Stimulated activated CD8-positive, alpha-beta memory T cell treated with anti-CD3 and anti-CD28 coated beads, Interleukin-4, amount 100 ng/mL, for 4 hours (primary cell): ENCODE measurements at regions not wholly inside any gene's neighbourhood (a gene's known extent, or its start where the extent isn't known, plus 50 kb on each side); places are given as distances from the start of the nearest gene placed in this dataset.

Source experiments
- DNase-seq, 2 donors: peaks; one replicate each; pipeline ENCODE4 v3.0.0-alpha.2; 2020; ENCODE audit warnings: low read depth in 2 of 2, low spot score in 1 of 2

GRCh38 chr5:67353500-67354450, 157.2 kb upstream of the CD180 start:
- DNase-seq = no peak

DNA sequence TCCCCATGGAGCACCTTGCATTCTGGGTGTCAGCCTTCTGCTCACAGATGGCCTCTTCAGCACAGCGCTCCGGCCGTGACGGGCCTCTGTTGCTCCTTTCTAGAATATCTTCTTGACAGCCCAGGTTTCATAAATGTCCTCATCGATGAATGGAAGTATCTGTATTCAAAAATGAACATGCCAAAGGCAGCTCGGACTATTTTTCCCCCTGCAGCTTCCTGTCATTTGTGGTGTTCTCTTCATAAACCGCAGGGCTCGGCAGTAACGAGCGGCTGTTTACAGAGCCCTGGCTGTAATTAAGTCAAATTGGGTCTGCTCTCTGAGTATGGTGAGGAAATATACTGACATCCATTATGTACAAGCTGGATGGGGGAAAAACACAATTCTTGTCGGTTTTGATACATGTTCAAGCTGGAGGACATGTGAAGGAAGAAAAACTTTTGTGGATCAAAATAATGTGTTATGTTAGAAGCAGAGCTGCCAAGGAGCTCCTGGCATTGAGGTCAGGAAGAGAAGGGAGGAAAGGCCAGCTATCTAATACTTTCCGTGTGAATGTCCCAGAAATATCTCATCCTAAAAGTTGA, 154.1 kb upstream of the CD180 start:
- no peak for DNase-seq

GRCh38 chr5:67350185-67350584, 153.6 kb upstream of the CD180 start:
- DNase-seq = no peak

DNA sequence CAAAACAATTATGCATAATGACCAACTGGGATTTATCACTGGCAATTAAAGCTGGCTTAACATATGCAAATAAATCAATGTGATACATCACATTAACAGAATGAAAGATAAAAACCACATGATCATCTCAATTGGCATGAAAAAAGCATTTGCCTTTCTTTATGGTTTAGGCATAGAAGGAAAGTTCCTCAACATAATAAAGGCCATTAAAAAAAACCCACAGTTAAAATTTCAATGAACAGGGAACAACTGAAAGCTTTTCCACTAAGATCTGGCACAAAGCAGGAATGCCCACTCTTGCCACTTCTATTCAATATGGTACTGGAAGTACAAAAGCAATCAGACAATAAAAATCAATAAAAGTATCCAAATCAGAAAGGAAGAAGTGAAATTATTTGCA, 151.2 kb upstream of the CD180 start:
- DNase-seq = no peak

DNA sequence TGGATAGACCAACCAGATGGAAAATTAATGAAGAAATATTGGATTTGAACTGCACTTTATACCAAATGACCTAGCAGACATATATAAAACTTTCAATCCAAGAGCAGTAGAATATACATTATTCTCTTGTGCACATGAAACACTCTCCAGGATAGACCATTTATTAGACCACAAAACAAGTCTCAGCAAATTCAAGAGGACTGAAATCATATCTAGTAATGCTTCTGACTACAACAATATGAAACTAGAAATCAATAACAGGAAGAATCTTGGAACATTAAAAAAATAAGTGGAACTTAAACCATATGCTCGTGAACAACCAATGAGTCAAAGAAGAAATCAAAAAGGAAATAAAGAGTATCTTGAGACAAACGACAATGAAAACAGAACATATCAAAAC, 150.0 kb upstream of the CD180 start:
- no peak for DNase-seq

- DNase-seq = no peak
Observed at GRCh38 chr5:67344870-67345269, 148.3 kb upstream of the CD180 start.

DNA sequence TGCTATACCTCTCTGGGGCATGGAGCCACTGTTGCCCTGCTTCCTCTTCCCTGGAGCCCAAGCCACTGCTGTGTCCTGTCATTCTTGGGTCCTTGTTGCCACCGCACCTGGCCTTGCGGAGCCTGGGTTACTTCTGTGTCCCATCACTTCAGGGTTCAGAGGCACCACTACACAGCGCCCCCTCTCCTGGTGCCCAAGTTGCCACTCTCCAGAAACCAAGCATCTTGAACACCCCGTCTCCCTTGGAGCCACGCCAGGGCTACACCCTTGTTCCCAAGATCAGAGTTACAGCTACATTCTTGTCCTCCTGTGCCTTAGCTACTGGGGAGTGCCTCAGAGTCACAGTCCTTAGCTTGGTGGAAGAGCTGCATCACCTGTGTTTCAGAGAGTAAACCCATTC, 147.2 kb upstream of the CD180 start:
- no peak for DNase-seq

GRCh38 chr5:67341478-67341877, 144.9 kb upstream of the CD180 start:
- no peak for DNase-seq

DNA sequence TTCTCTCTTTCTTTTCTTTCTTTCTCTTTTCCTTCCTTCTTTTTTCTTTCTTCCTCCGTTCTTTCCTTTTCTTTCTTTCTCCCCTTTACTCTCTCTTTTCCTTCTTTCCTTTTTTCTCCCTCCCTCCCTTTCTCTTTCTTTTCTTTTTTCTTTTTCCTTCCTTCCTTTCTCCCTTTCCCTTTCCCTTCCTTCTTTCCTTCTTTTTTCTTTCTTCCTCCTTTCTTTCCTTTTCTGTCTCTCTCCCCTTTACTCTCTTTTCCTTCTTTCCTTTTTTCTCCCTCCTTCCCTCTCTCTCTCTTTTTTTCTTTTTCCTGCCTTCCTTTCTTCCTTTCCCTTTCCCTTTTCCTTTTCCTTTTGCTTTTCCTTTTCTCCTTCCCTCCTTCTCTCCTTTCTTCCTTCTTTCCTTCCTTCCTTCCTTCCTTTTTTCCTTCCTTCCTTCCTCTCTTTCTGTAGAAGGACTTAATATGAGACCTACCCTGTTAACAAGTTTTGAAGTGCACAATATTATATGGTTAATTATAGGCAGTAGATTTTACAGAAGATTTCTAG, 142.7 kb upstream of the CD180 start:
- DNase-seq = no peak

GRCh38 chr5:67338421-67338820, 141.8 kb upstream of the CD180 start:
- DNase-seq = no peak

DNA sequence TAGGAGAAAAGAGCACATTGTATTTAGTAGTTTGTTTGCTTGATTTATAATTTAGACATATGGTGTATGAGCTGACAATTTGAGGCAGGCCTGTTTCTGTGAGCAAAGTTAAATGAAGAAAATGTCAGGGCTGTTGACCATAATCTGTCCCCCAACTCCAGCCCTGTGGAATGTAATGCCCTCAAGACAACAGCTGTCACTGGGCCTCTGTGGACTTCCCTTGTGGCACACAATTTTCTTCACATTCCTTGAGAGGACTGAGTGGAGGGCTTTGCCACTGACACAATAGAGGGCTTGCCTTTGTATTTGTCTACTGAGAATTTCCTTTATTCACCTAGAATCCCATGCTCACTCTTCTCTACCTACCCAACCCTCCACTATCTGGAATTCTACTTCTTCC, 141.2 kb upstream of the CD180 start:
- no peak for DNase-seq

- no peak for DNase-seq
Observed at GRCh38 chr5:67335426-67335825, 138.8 kb upstream of the CD180 start.

GRCh38 chr5:67334373-67334772, 137.8 kb upstream of the CD180 start:
- DNase-seq = no peak

GRCh38 chr5:67333171-67333570, 136.6 kb upstream of the CD180 start:
- no peak for DNase-seq

DNA sequence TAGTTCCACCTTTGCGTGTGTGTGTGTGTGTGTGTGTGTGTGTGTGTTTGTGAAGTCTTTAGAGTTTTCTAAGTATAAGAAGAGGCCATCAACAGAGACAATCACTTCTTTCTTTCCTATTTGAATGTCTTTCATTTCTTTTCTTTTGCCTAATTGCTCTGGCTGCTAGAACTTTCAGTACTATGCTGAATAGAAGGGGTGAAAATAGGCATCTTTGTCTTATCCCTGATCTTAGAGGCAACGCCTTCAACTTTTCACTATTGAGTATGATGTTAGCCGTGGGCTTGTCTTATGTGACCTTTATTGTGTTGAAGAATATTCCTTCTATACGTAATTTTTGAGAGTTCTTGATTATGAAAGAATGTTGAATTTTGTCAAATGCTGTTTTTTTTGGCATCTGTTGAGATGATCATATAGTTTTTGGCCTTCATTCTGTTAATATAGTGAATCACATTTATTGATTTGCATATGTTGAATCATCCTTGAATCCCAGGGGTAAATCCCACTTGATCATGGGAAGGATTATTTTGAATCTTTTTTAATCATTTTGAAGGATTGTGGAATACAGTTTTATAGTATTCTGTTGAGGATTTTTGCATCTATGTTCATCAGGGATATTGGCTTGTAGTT, 134.8 kb upstream of the CD180 start:
- DNase-seq = no peak

GRCh38 chr5:67319935-67320725, 123.5 kb upstream of the CD180 start:
- no peak for DNase-seq

DNA sequence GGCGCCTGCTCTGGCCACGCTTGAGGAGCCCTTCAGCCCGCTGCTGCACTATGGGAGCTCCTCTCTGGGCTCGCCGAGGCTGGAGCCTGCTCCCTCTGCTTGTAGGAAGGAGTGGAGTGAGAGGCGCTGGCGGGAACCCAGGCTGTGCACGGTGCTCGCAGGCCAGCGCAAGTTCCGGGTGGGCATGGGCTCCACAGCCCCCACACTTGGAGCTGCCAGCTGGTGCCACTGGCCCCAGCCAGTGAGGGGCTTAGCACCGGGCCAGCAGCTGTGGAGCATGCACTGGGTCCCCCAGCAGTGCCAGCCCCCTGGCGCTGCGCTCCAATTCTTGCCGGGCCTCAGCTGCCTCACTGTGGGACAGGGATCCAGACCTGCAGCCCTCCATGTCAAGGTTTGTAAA, 122.1 kb upstream of the CD180 start:
- DNase-seq = no peak

DNA sequence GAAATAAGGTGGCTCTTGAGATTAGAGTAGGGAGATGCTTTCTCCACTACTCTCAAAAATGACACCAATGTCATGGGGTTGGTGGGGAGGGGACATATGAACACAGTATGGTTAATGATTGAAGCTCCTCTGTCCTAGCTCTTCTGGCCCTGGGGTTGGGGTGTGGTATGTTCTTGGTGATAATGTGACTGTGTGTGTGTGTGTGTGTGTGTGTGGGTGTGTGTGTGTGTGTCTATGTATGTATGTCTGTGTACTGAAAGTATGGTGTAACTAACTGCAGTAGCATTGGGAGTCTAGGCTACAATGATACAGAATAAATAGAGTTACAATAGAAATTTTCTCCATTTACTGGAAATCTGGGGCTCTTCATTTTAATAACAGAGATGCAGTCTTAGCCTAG, 121.0 kb upstream of the CD180 start:
- no peak for DNase-seq

DNA sequence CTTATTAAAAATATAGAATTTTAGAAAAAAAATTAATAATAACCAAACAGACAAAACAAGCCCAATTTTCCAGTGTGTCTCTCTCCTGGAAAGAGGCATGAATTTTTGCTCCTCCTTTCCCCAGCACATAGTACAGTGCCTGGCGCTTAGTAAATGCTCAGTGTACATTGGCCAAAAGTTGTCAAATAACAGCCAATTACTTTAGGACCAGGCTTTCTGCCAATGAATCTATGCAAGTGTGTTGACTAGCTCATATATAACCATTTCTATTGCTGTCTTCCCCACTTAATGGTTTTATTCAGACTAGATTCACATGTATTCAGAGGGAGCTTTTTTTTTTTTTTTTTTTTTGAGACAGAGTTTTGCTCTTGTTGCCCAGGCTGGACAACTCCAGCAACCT, 120.1 kb upstream of the CD180 start:
- no peak for DNase-seq

GRCh38 chr5:67315082-67315989, 118.7 kb upstream of the CD180 start:
- DNase-seq = no peak
